WTC11 (cell line): ENCODE measurements at regions not wholly inside any gene's neighbourhood (a gene's known extent, or its start where the extent isn't known, plus 50 kb on each side); places are given as distances from the start of the nearest gene placed in this dataset.

ENCODE experiments used
- ATAC-seq: fragments of 200-7000 bp; cut with Tn5 transposase; 2 replicates; pipeline ENCODE4 v1.10.0; 2021; ENCODE audit warnings: mild to moderate bottlenecking, moderate library complexity
- CTCF ChIA-PET: fragments of 300-600 bp; sonication (Branson Sonifier 250); formaldehyde crosslinking; loops from one replicate; lab custom pipeline; 2021; ENCODE audit warnings: antibody characterized with exemption; lab: Charles Lee
- POLR2A ChIA-PET: fragments of 350-600 bp; sonication (Branson Sonifier 250); formaldehyde crosslinking; loops from one replicate; lab custom pipeline; 2021; ENCODE audit warnings: antibody characterized with exemption; lab: Charles Lee
- DNase-seq: peaks from one replicate; pipeline ENCODE4 v3.0.0; 2021; ENCODE audit warnings: low spot score
- H3K27ac Mint-ChIP-seq: 2 replicates; pipeline ENCODE4 v1.8.0; 2021; ENCODE audit warnings: mixed read lengths
- H3K27me3 Mint-ChIP-seq: 2 replicates; pipeline ENCODE4 v1.8.0; 2021; ENCODE audit warnings: low read depth, mild to moderate bottlenecking, moderate library complexity, mixed read lengths
- H3K36me3 Mint-ChIP-seq: 2 replicates; pipeline ENCODE4 v1.8.0; 2021; ENCODE audit warnings: mixed read lengths
- H3K4me1 Mint-ChIP-seq: 2 replicates; pipeline ENCODE4 v1.8.0; 2022; ENCODE audit warnings: mixed read lengths
- H3K4me3 Mint-ChIP-seq: 2 replicates; pipeline ENCODE4 v1.8.0; 2021; ENCODE audit warnings: mild to moderate bottlenecking, moderate library complexity, mixed read lengths
- H3K9me3 Mint-ChIP-seq: 2 replicates; pipeline ENCODE4 v1.8.0; 2021; ENCODE audit warnings: mixed read lengths
- CBFB ChIP-seq: sonication (generic); formaldehyde crosslinking; IDR thresholded peaks from 2 replicates; pipeline ENCODE4 v1.8.1; 2022; ENCODE audit warnings: mild to moderate bottlenecking, low read depth, missing genetic modification reagents
- CREM ChIP-seq: sonication (generic); formaldehyde crosslinking; IDR thresholded peaks from 2 replicates; pipeline ENCODE4 v1.8.1; 2022; ENCODE audit warnings: mild to moderate bottlenecking, missing genetic modification reagents, moderate library complexity
- E2F1 ChIP-seq: sonication (generic); formaldehyde crosslinking; IDR thresholded peaks from 2 replicates; pipeline ENCODE4 v1.8.0; 2022; ENCODE audit warnings: mild to moderate bottlenecking, missing genetic modification reagents
- GABPB1 ChIP-seq: sonication (generic); formaldehyde crosslinking; IDR thresholded peaks from 2 replicates; pipeline ENCODE4 v1.8.1; 2023; ENCODE audit warnings: mild to moderate bottlenecking, missing genetic modification reagents
- GRHL2 ChIP-seq: fragments of 250-450 bp; sonication (Bioruptor Pico); IDR thresholded peaks from 2 replicates; pipeline ENCODE4 v1.8.0; 2022; ENCODE audit warnings: mild to moderate bottlenecking, moderate library complexity; ENCODE audit not compliant: insufficient replicate concordance, severe bottlenecking
- MYBL2 ChIP-seq: sonication (generic); formaldehyde crosslinking; IDR thresholded peaks from 2 replicates; pipeline ENCODE4 v1.8.1; 2023; ENCODE audit warnings: mild to moderate bottlenecking, moderate library complexity, missing genetic modification reagents
- TEAD1 ChIP-seq: sonication (generic); formaldehyde crosslinking; IDR thresholded peaks from 2 replicates; pipeline ENCODE4 v1.8.0; 2022; ENCODE audit warnings: mild to moderate bottlenecking, missing genetic modification reagents
- TP53 ChIP-seq: sonication (generic); formaldehyde crosslinking; IDR thresholded peaks from 2 replicates; pipeline ENCODE4 v1.8.1; 2023; ENCODE audit warnings: mild to moderate bottlenecking, missing genetic modification reagents
- USF1 ChIP-seq: sonication (generic); formaldehyde crosslinking; IDR thresholded peaks from 2 replicates; pipeline ENCODE4 v1.8.0; 2022; ENCODE audit warnings: mild to moderate bottlenecking, missing genetic modification reagents
- ZNF121 ChIP-seq: sonication (generic); formaldehyde crosslinking; IDR thresholded peaks from 2 replicates; pipeline ENCODE4 v1.8.0; 2023; ENCODE audit warnings: missing genetic modification reagents
- ZNF281 ChIP-seq: sonication (generic); formaldehyde crosslinking; IDR thresholded peaks from 2 replicates; pipeline ENCODE4 v1.8.0; 2023; ENCODE audit warnings: mild to moderate bottlenecking, missing genetic modification reagents
- ZNF423 ChIP-seq: fragments of 250-450 bp; sonication (Bioruptor Pico); IDR thresholded peaks from 2 replicates; pipeline ENCODE4 v2.1.2; 2022; ENCODE audit warnings: mild to moderate bottlenecking, moderate library complexity
- TF ChIP-seq, protein P1 (sequence below): sonication (generic); formaldehyde crosslinking; IDR thresholded peaks from 2 replicates; pipeline ENCODE4 v1.8.1; 2022; ENCODE audit warnings: mild to moderate bottlenecking, moderate library complexity, missing genetic modification reagents
- TF ChIP-seq, protein P2 (sequence below): sonication (generic); formaldehyde crosslinking; IDR thresholded peaks from 2 replicates; pipeline ENCODE4 v1.8.1; 2022; ENCODE audit warnings: mild to moderate bottlenecking, missing genetic modification reagents, moderate library complexity, borderline replicate concordance
- TF ChIP-seq, protein P3 (sequence below): sonication (generic); formaldehyde crosslinking; IDR thresholded peaks from 2 replicates; pipeline ENCODE4 v1.8.1; 2023; ENCODE audit warnings: mild to moderate bottlenecking, missing genetic modification reagents, moderate library complexity
- TF ChIP-seq, protein P4 (sequence below): fragments of 250-450 bp; sonication (Bioruptor Pico); IDR thresholded peaks from 2 replicates; pipeline ENCODE4 v1.9.0; 2021; ENCODE audit warnings: mild to moderate bottlenecking, borderline replicate concordance
- TF ChIP-seq, protein P5 (sequence below): sonication (generic); formaldehyde crosslinking; conservative IDR thresholded peaks from 2 replicates; pipeline ENCODE4 v1.8.1; 2023; ENCODE audit warnings: mild to moderate bottlenecking, low read depth, missing genetic modification reagents, moderate library complexity

DNA sequence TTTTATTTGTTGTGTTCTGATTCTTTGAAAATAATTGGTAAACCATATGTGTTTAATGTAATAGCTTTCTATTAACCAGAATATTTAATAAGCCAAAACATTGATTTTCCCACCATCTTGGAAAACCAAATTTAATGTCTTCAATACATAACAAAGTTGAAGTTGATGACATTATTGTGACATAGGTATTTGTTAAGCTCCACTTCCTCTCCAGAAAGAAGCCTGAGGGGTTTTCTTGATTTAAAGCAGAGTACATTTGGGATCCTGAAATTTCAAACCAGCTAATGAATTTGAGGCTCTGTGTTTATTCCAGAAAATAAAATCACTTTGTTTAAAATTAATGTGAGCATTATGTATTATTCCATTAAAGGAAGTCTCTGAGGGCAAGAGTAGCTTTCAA, 106.3 kb downstream of the PERP start:
- Mint-ChIP-seq H3K4me3 (no peak overlapping the region), H3K27me3 (no peaks in the 10 kb centered on the region), H3K4me1 (peaks cover 10% of the 10 kb centered on the region), H3K27ac (no peak overlapping the region), H3K9me3 (peaks cover 18% of the 10 kb centered on the region), H3K36me3 (peaks cover 10% of the 10 kb centered on the region; the same call in 1 of the 2 replicates)
- no peak for TF ChIP-seq ZNF121 (CRISPR knock-in tag)
- TF ChIP-seq TEAD1 (CRISPR knock-in tag) = no peak
- no peak for TF ChIP-seq CBFB (CRISPR knock-in tag)
- TF ChIP-seq ZNF423 (CRISPR knock-in tag) = no peak
- TF ChIP-seq, protein P1, sequence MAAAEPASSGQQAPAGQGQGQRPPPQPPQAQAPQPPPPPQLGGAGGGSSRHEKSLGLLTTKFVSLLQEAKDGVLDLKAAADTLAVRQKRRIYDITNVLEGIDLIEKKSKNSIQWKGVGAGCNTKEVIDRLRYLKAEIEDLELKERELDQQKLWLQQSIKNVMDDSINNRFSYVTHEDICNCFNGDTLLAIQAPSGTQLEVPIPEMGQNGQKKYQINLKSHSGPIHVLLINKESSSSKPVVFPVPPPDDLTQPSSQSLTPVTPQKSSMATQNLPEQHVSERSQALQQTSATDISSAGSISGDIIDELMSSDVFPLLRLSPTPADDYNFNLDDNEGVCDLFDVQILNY (CRISPR knock-in tag) = no peak
- TF ChIP-seq CREM (CRISPR knock-in tag) = no peak
- no peak for TF ChIP-seq E2F1 (CRISPR knock-in tag)
- no peak for TF ChIP-seq MYBL2
- no peak for TF ChIP-seq ZNF281 (CRISPR knock-in tag)
- TF ChIP-seq GABPB1 = no peak
- TF ChIP-seq TP53 (CRISPR knock-in tag) = no peak
- TF ChIP-seq, protein P2, sequence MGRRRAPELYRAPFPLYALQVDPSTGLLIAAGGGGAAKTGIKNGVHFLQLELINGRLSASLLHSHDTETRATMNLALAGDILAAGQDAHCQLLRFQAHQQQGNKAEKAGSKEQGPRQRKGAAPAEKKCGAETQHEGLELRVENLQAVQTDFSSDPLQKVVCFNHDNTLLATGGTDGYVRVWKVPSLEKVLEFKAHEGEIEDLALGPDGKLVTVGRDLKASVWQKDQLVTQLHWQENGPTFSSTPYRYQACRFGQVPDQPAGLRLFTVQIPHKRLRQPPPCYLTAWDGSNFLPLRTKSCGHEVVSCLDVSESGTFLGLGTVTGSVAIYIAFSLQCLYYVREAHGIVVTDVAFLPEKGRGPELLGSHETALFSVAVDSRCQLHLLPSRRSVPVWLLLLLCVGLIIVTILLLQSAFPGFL (CRISPR knock-in tag) = no peak
- TF ChIP-seq GRHL2 (CRISPR knock-in tag) = no peak
- TF ChIP-seq, protein P3, sequence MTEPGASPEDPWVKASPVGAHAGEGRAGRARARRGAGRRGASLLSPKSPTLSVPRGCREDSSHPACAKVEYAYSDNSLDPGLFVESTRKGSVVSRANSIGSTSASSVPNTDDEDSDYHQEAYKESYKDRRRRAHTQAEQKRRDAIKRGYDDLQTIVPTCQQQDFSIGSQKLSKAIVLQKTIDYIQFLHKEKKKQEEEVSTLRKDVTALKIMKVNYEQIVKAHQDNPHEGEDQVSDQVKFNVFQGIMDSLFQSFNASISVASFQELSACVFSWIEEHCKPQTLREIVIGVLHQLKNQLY (CRISPR knock-in tag) = no peak
- no peak for TF ChIP-seq USF1
- TF ChIP-seq, protein P4, sequence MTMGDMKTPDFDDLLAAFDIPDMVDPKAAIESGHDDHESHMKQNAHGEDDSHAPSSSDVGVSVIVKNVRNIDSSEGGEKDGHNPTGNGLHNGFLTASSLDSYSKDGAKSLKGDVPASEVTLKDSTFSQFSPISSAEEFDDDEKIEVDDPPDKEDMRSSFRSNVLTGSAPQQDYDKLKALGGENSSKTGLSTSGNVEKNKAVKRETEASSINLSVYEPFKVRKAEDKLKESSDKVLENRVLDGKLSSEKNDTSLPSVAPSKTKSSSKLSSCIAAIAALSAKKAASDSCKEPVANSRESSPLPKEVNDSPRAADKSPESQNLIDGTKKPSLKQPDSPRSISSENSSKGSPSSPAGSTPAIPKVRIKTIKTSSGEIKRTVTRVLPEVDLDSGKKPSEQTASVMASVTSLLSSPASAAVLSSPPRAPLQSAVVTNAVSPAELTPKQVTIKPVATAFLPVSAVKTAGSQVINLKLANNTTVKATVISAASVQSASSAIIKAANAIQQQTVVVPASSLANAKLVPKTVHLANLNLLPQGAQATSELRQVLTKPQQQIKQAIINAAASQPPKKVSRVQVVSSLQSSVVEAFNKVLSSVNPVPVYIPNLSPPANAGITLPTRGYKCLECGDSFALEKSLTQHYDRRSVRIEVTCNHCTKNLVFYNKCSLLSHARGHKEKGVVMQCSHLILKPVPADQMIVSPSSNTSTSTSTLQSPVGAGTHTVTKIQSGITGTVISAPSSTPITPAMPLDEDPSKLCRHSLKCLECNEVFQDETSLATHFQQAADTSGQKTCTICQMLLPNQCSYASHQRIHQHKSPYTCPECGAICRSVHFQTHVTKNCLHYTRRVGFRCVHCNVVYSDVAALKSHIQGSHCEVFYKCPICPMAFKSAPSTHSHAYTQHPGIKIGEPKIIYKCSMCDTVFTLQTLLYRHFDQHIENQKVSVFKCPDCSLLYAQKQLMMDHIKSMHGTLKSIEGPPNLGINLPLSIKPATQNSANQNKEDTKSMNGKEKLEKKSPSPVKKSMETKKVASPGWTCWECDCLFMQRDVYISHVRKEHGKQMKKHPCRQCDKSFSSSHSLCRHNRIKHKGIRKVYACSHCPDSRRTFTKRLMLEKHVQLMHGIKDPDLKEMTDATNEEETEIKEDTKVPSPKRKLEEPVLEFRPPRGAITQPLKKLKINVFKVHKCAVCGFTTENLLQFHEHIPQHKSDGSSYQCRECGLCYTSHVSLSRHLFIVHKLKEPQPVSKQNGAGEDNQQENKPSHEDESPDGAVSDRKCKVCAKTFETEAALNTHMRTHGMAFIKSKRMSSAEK (CRISPR knock-in tag) = no peak
- TF ChIP-seq, protein P5, sequence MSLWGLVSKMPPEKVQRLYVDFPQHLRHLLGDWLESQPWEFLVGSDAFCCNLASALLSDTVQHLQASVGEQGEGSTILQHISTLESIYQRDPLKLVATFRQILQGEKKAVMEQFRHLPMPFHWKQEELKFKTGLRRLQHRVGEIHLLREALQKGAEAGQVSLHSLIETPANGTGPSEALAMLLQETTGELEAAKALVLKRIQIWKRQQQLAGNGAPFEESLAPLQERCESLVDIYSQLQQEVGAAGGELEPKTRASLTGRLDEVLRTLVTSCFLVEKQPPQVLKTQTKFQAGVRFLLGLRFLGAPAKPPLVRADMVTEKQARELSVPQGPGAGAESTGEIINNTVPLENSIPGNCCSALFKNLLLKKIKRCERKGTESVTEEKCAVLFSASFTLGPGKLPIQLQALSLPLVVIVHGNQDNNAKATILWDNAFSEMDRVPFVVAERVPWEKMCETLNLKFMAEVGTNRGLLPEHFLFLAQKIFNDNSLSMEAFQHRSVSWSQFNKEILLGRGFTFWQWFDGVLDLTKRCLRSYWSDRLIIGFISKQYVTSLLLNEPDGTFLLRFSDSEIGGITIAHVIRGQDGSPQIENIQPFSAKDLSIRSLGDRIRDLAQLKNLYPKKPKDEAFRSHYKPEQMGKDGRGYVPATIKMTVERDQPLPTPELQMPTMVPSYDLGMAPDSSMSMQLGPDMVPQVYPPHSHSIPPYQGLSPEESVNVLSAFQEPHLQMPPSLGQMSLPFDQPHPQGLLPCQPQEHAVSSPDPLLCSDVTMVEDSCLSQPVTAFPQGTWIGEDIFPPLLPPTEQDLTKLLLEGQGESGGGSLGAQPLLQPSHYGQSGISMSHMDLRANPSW (CRISPR knock-in tag) = no peak
- CTCF ChIA-PET = interaction anchor here (0.6 to 1.9 kb wide), 8 partner anchors 89 to 448 kb away, joined by 3 to 8 read pairs (median 3); no protein-coding TSS in a partner anchor
- POLR2A ChIA-PET = no interaction called here
- DNase-seq = no peak
- ATAC-seq = no peak
